ENCODE measurements at regions not wholly inside any gene's neighbourhood (a gene's known extent, or its start where the extent isn't known, plus 50 kb on each side); places are given as distances from the start of the nearest gene placed in this dataset.
"Not testable (repeated sequence)": the region's sequence is repeated elsewhere in the genome, so short reads cannot be mapped to it uniquely, and the experiment has no call there.

DNA sequence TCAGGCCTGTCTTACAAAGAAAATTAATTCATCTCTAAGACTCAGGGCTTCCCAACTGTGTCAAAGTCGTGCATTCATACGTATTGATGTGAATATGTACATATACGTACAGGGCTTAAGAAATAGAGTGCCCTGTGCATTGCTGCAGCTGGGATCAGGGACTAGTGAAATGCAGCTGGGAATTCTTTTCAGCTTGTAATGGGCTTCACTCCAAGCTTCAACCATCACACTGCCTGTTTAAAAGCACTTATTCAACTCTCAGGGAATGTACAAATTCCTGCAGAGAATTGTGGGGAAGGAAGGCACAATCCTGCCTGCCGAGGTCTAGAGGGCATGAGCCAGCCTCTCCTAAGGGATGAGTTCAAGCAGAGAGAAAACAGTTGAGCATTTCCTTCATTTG lies 59.6 kb upstream of the MAN2A1 start:
- FAIRE-seq, result no peak

DNA sequence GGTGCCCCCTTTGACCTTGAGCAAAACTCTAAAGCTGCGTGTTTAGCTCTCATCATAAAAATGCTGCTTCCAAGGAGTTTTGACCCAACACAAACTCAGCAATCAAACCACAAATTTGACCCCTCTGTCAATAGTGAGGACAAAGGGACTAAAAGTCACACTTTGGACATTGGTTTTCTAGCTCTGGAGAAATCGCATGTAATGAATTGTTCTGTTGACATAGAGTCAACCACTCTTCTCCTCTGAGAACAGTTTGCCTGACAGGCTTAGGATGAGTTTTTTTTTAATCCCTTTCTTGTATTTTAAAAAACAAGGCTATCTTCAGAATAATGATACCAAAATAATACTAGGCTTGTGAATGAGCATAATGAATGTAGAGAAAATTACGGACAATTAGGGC lies 61.1 kb upstream of the MAN2A1 start:
- FAIRE-seq, result no peak

DNA sequence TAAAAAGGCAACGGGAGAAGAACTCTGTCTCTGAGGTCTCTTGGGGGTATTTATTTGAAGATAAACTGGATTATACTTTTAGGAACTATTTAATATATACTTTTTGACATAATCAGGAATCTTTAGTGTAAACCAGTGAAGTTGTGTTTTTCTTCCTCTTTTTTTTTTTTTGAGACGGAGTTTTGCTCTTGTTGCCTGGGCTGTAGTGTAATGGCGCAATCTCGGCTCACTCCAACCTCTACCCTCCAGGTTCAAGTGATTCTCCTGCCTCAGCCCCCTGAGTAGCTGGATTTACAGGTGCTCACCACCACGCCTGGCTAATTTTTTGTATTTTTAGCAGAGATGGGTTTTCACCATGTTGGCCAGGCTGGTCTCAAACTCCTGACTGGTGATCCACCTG lies 68.5 kb upstream of the MAN2A1 start:
- not testable (repeated sequence) for FAIRE-seq

DNA sequence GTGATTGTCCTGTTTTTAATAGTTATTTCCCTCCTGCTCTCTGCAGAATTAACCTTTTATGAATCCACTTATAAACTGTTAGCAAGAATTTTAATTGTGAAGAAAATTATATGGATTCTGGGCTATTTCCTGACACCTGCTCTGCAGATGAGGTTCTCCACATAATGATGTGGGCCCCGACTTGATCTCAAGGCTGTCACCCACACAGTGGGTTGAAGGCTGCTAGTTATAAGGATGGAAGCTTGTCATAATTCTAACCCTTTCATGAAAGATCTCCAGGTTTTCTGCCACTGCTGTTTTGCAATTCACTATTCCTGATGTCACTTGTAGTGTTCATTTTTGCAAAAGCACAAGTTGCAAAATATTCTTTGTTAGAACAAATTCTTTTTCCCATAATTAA lies 69.1 kb upstream of the MAN2A1 start:
- FAIRE-seq, result no peak

DNA sequence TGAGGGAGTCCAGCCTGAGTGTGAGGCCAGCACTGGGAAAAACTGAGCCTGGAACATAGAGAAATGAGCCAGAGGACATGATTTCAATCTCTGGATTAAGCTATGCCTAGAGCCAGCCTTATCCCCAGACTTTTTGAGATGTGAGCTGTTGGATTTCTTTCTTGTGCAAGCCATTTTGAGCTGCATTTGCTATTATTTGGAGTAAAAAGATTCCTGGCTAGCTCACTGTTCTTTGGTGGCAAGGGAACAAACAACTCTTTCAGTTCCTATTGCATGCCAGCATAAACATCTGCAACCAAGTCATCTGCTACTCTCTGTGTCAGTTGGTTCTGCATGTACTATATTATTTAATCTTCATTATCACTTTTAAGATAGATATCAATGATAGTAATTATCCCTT lies 70.1 kb upstream of the MAN2A1 start:
- FAIRE-seq, result no peak

DNA sequence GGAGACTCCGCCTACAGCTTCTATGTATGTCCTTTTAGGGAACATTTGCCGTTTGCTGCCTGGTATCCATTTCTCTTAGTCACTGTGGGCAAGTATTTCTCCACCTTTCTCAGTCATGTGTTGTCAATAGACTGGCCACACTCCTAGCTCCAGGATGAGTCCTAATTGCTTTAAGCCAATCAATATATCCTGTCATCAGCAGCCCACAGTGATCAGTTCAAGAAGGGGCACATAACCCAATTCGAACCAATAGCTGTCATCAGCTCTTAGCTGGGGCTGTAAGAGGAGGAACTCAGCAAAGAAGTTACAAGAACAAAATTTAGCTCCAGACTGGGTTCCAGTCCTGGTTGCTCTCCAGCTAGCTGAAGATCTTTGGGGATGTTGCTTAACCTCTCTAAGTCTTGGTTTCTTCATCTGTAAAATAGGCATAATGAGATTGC lies 70.7 kb upstream of the MAN2A1 start:
- no peak for FAIRE-seq

DNA sequence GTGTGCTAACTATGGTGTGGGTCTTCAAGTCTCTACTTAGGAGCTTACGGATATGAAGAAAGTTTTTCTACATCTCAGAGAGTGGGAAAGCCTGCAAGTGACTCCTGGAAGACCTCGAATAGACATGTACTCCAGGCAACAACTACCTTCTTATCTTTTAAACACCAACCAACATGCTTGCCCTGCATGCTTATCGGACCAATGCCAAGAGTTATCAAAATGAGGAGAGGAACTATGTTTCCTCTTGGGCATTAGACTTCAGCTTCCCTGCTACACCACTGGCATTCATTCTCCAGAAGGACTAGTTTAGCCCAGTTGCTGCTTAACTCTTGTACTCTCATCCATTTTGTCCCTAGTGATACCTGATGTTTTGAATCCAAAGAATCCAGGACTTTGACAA lies 74.7 kb upstream of the MAN2A1 start:
- FAIRE-seq, result no peak

DNA sequence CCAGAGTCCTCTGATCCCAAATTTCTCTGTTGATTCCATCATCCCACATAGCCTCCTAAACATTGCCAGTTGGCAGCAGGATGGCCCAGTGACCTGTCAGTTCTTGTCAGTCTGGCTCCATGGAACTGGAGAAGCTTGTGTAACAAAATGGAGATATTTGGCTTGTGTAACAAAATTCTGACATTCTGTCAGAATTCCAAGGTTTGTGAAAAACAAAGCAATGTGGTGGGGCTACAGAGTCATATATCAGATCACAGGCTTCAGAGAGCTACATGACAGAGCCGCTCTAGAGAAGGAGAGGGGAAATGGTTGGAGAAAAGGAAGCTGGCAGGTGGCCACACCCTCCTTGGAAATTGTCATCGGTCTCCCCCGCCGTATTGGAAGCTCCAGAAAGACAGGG lies 75.4 kb upstream of the MAN2A1 start:
- no peak for FAIRE-seq

DNA sequence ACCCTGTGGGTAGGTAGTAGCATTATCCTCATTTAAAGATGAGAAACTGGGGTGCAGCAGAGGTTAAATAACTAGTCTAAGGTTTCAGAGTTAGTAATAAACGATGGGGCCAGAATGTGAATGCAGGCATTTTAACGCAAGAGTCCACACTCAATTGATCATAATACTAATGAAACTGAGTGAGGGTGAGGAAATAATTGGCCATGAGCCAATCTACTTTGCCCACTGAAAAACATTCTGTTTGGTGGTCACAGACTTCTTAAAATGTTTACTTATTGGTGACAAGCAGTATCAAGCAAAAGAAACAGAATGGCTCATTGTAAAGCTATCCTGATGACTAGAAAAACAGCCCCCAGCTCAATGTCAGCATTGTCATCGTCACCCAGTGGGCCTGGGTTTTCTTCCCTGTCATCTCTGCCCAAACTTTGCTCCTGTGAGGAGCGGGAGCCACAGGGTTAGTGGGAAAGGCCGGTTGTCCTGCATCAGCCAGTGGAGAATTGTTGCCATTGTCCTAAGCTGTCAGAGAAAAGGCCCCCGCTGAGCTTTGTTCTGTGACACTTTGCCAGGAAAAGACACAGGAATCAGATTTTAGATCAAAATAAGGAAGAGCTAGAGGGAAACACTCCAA lies 77.3 kb upstream of the MAN2A1 start:
- FAIRE-seq, result no peak

DNA sequence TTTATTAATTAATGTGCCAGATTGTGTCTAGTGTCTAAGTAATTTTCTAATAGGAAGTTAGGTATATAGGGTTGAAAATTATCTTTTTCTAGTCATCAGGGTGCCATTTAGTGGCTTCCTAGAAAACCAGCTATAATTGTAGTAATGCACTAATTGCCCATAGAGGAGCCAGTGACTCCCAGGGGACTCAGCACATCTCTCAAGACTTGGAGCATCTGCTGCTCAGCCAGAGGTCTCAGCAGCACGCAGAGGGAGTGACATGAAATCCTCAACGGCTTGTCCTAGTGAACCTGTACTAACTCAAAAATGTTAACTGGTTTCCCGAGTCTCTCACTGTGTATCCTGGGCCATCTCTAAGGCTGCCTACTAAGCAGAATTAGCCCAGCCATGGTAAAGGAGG lies 78.2 kb upstream of the MAN2A1 start:
- no peak for FAIRE-seq

DNA sequence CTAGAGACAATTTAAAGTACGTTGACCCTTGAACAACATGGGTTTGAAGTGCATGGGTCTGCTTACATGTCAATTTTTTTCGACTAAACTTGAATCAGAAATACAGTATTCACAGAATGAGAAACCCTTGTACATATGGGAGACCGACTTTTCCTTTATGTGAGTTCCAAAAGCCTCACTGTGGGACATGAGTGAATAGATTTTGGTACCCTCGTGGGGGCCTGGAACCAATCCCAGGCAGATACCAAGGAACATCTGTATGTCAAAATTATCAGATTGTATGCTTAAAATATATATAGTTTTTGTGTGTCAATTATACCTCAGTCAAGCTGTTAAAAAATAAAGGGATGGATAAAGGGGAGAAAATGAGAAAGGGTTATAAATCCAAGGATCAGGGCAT lies 78.7 kb upstream of the MAN2A1 start:
- no peak for FAIRE-seq

DNA sequence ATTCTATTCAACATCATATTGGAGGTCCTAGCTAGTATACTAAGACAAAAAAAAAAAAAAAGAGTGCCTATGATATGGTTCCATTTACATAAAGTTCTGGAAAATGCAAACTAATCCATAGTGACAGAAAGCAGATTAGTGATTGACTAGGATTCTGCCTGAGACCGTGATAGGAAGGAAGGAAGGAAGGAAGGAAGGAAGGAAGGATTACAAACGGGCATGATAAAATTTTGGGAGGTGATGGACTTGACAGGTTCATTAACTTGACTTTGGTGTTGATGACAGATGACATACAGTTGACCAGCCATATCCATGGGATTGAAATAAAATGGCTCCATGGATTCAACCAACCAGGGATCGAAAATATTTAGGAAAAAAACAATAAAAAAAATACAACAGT lies 79.1 kb upstream of the MAN2A1 start:
- FAIRE-seq, result no peak

DNA sequence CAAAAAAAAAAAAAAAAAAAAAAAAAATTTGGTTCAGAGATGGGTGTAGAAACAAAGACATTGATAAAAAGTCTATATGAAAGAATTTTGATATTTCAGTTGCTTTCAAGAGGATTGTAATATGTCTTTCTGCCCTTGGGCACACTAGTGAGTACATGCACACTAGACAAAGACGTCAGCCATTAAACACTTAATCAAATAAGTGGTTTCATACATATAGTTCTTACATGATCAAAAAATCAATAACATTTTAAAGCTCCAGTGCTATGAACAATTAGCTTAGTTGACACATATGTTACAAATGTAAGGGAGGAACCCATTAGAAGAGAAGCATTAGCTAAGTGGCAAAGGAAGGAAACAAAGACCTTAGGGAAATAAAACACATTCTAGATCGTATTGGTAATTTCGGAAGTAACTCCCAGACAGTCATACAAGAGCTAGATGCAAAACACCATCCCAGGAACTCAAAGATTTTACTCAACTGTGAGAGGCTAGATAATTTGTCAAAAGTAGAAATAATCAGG lies 84.5 kb upstream of the MAN2A1 start:
- no peak for FAIRE-seq

DNA sequence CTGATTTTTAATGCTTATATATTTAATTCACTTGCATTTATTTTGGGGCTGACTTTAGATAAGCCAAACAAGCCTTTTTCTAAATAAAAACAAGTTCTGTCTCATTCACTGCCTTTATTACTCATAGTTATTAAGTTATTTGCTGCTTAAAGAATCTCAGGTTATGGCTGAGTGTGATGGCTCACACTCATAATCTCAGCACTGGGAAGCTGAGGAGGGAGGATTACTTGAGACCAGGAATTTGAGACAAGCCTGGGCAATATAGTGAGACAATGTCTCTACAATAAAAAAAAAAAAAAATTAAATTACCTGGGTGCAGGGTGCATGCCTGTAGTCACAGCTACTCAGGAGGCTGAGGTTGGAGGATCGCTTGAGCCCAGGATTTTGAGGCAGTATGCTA lies 85.0 kb upstream of the MAN2A1 start:
- no peak for FAIRE-seq

DNA sequence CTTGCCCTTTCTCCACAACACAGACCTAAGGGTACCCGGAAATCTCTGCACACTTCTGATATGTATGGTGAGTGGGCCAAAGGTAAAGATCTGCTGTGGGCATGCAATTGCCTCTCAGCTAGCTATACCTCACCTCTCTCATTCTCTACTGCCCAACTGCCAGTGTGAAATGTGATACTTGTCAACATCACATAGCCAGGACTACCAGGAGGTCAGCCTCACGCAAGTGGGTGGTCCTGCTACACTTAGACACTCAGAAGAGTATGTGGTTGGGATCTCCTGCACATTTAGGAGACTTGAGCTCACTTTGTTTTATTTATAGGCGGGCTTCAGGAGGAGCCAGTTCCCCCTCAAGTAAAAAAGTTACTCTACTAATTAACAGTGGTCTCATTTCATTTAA lies 88.0 kb upstream of the MAN2A1 start:
- no peak for FAIRE-seq

DNA sequence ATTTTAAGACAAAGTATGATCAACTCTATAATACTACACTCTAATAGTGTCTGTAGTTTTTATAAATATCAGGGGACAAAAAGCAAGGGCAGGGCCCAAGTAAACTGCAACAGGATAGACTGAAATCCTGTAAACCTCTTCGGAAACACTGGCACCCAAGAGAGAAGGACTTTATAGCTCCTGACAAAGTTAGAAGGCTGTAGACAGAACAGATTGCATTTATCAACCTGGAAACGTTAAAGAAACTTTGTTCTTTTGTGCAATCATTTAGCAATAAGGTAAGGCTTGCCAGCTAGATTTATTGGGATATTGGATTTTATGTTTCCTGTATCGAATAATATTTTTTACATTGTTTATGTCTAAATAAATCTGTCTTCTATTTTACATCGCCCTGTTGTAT lies 91.8 kb upstream of the MAN2A1 start:
- FAIRE-seq, result no peak

DNA sequence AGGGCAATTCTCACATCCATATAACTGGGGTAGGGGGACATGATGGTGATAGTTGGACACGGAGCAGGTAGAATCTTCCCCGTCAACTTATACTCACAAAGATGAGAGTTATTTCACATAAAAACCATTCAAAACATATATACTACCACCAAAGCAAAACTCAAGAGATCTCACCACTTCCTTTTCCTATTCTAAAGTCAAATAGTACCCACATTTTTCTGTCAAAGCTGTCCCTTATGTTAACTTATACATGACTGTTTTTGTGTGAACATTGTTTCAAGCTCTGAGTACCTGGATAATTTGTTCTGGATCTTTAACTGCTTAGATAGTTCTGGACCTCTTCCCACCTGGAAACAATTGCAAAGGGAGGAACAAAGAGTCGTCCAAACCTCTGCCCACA lies 95.5 kb upstream of the MAN2A1 start:
- no peak for FAIRE-seq

DNA sequence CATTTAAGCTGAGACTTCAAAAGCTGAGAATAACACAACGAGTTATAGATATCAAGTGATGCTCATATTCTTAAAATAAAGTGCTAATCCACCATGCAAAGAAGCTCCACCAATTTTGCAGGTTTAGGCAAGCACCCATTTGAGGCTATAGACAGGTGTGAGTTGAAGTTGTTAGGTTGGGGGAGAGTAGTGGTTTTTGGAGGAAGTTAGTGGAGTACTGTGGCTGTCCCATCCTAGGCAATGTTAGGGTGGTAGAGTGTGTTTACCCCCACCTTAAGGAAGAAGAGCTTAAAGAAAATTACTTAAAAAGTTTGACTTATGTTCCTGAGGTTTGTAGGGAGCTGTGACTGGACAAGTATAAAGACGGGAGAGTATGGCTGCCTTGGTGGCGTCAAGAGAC lies 98.9 kb upstream of the MAN2A1 start:
- FAIRE-seq, result no peak

DNA sequence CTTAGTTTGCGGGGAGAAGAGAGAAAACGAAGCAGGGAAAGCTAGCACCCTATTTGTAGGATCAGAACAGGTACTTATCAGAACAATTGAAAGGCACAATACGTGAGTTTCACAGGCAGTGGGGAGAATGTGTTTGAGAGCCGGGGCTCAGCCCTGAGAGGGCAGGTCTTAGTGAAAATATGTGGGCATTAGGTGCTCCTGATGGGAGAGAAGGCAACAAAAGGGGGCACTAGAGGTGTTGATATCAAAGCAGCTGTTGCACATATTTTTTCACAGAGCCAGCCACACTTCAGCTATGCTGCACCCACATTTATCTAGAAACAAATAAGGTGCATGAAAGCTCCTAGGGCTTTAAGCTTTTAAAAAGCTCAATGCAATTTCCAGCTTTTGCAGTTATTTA lies 99.7 kb upstream of the MAN2A1 start:
- no peak for FAIRE-seq

DNA sequence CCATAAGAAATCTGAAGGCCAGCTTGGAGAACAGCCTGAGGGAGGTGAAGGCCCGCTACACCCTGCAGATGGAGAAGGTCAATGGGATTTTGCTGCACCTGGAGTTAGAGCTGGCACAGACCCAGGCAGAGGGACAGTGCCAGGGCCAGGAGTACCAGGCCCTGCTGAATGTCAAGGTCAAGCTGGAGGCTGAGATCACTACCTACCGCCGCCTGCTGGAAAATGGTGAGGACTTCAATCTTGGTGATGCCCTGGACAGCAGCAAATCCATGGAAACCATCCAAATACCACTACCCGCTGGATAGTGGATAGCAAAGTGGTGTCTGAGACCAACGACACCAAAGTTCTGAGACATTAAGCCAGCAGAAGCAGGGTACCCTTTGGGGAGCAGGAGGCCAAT lies 100.5 kb upstream of the MAN2A1 start:
- no peak for FAIRE-seq

DNA sequence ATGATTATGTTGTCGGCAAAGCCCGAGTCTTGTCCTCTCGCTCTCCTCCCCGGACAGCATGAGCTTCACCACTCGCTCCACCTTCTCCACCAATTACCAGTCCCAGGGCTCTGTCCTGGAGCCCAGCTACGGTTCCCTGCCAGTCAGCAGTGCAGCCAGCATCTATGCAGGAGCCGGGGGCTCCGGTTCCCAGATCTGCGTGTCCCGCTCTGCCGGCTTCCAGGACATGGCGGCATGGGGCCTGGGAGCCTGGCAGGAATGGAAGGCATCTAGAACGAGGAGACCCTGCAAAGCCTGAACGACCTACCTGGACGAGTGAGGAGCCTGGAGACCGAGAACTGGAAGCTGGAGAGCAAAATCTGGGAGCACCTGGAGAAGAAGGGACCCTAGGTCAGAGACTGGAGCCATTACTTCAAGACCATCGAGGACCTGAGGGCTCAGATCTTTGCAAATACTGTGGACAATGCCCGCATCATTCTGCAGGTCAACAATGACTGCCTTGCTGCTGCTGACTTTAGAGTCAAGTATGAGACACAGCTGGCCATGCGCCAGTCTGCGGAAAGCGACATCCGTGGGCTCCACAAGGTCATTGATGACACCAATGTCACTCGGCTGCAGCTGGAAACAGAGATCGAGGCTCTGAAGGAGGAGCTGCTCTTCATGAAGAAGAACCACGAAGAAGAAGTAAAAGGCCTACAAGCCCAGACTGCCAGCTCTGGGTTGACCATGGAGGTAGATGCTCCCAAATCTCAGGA lies 101.3 kb upstream of the MAN2A1 start:
- no peak for FAIRE-seq

DNA sequence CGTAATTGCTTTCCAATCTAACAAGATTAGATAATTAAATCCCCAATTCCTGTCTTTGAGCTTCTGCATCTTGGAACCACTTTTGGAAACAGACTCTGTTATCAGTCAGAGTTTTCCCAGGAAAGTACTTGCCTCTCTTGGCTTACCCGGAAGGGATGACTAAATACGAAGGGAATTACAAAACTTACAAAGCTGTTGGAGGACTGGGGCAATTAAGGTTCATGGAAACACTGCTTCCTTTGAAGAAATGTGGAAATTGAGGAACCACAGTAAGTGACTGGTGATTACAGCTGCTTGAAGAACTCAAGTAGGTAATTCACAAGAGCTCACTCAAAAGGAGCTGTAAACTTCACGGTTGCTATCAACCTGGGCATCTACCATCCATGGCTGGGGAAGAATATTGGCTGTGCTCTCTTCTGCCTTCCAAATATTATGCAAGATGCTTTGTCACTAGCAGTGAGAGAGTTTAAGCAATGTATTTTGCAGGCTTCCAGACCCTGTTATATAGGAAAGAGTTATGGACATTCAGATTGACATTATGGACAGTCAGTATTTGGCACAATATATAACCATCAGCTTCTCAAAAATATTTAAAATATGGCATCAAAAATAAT lies 104.6 kb upstream of the MAN2A1 start:
- FAIRE-seq, result no peak

DNA sequence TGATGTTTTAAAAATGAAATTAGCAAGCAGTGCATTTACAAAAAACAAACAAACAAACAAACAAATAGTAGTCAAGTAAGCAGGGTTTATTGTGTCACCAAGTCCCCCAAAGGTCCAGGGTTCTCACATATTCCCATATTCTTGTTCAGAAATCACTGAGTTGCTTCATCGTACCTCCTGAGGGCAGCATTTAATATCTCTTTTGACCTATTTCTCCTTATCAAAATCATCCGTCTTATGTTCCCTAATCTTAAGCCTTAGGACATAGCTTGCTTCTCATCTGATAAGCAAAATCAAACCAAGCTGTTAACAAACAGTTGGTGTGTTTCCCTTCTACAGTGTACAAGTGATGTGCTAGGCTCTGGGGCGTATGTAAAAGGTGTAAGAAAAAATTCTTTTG lies 109.5 kb upstream of the MAN2A1 start:
- no peak for FAIRE-seq

DNA sequence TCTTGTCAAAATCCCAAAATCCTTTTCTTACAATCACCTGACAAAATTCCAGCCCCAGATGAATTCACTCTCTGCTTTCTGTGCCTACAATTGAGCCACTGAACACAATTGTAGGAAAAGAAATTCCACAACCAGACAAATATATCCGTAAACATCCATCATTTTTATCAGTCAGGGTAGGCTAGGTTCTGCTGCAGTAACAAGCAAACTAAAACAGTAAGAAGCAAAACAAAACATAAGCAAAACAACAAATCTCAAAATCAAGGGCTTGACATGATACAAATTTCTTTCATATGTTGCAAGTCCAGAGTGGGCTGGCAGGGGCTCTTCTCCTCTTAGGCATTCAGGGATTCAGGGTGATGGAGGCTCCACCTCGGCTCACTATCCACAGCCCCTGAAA lies 114.2 kb upstream of the MAN2A1 start:
- no peak for FAIRE-seq

All from TTC549 (cell line).